ENCODE measurements at regions not wholly inside any gene's neighbourhood (a gene's known extent, or its start where the extent isn't known, plus 50 kb on each side); places are given as distances from the start of the nearest gene placed in this dataset.
"Not testable (repeated sequence)": the region's sequence is repeated elsewhere in the genome, so short reads cannot be mapped to it uniquely, and the experiment has no call there.

DNA sequence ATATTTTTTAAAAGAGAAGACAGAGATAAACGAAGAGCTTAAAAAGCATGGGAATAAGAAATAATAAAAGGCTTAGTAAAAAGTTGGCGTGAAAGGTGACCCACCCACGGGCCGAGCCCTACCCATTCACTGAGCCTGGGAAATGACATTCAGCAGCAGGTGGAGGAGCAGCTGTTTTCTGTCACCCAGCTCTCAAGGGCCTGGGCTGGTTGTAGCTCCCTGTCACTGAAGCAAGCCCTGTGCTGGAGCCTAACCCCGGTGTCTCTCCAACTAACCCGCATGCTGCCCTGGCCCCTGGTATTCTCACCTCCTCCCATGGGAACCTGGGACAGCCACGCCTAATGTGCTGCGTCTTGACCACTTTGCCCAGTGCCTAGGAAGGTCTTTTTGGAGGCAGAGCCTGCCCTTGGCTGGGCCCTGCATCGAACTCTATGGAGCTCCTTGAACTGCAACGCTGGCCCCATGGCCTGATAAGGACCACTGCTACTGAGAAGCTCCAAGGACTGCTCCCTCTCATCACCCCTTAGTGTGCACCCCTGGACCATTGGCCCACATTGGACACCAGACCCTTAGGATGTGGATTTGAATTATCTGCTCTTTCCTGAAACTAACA, 68.8 kb upstream of the IYD start:
- Mint-ChIP-seq H3K27ac (no peak overlapping the region), H3K27me3 (peaks cover 10% of the 10 kb centered on the region), H3K4me1 (peaks cover 15% of the 10 kb centered on the region), H3K9me3 (ENCODE audit: low read depth) (peaks cover 11% of the 10 kb centered on the region), H3K36me3 (peaks cover 3% of the 10 kb centered on the region), H3K4me3 (no peak overlapping the region)
- CTCF ChIA-PET, result interaction anchor here (0.7 to 1.0 kb wide), 2 partner anchors 11 to 226 kb away, joined by 3 read pairs; no protein-coding TSS in a partner anchor
- DNase-seq (no peak), ATAC-seq (no peak)

DNA sequence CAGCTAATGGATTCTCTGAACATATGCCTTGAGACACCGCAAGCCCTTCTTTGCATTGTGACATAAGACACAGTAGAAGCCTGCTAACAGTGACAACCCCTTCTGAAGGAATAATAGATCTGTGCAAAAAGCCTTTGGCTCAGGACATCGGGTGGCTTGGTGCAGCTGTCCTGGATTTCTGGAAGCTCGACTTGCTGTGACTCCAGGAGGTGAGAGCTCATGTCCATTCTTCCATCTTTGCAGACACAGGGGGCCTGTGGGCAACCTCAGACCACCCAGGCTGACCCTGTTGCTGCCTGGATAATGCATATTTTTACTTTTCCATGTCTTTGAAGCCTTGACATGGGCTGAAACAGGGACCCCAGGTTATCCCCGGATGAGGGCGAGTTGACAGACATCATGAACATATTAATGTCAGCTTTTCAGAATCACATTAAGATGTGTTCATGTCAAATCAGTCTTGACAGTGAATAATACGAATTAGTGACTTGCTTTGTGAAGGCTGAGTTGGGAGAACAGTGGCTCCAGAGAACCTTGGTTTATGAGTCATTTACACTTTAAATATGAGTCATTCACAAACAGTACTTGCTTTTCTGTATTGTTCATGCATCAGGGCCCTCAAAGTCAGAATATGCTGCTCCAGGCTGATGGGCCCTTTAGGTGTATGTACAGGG, 66.8 kb upstream of the IYD start:
- Mint-ChIP-seq H3K4me1 (peaks cover 15% of the 10 kb centered on the region), H3K9me3 (ENCODE audit: low read depth) (peaks cover 11% of the 10 kb centered on the region), H3K27me3 (peaks cover 16% of the 10 kb centered on the region), H3K27ac (no peak overlapping the region), H3K4me3 (no peak overlapping the region), H3K36me3 (peaks cover 3% of the 10 kb centered on the region)
- DNase-seq (peak; percentile 50), ATAC-seq (peak; percentile 96)
- CTCF ChIA-PET, result interaction anchor here (1.0 to 1.7 kb wide), 3 partner anchors 9 to 233 kb away, joined by 5 to 7 read pairs (median 6); partner anchors contain the start of gene ULBP3

DNA sequence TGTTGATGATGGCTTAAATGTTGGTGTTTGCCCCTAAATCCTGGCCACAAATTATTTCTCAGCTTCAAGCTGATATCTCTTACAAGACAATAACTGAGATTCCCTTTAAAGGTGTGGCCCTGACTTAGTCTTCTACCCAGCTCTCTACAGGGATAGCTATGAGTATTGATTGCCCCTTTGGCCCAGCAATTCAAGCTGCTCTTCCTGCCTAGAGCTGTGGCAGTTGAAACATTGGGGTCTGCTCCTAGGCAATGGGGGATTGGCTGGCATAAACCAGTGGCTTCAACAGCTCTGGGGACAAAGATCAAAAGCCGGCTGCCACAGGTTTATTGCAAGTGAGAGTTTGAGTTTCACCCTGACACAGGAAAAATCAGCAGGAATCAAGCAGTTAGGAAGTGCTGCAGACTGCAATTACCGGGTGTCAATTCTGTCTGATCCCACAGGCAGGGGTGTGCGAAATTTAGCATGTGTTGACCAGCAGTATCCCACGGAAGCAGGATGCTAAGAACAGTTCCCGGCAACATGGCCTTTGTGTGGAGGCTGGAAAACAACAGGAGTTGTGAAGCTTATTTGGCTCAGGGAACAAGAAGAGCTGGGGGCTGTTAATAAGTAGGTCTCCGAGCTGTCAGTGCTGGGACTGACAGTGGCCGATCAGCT, 66.2 kb upstream of the IYD start:
- H3K4me3 Mint-ChIP-seq, result no peak overlapping the region

GRCh38 chr6:150303256-150303655, 65.6 kb upstream of the IYD start:
- CTCF ChIA-PET, result interaction anchor here (1.5 to 1.7 kb wide), 2 partner anchors 8 to 222 kb away, joined by 6 to 7 read pairs; no protein-coding TSS in a partner anchor
- Mint-ChIP-seq H3K4me3 (no peak overlapping the region), H3K4me1 (peaks cover 15% of the 10 kb centered on the region), H3K27me3 (peaks cover 19% of the 10 kb centered on the region), H3K27ac (no peak overlapping the region), H3K36me3 (no peaks in the 10 kb centered on the region), H3K9me3 (ENCODE audit: low read depth) (peaks cover under 1% of the 10 kb centered on the region)
- DNase-seq (no peak), ATAC-seq (no peak)

More for the DNA sequence above, 66.2 kb upstream of the IYD start:
- DNase-seq (no peak), ATAC-seq (peak; percentile 68)
- Mint-ChIP-seq H3K4me1 (peaks cover 15% of the 10 kb centered on the region), H3K9me3 (ENCODE audit: low read depth) (peaks cover 6% of the 10 kb centered on the region), H3K27me3 (peaks cover 19% of the 10 kb centered on the region), H3K27ac (no peak overlapping the region), H3K36me3 (peaks cover under 1% of the 10 kb centered on the region)
- CTCF ChIA-PET, result interaction anchor here (1.5 to 1.7 kb wide), 2 partner anchors 8 to 222 kb away, joined by 6 to 7 read pairs; no protein-coding TSS in a partner anchor

DNA sequence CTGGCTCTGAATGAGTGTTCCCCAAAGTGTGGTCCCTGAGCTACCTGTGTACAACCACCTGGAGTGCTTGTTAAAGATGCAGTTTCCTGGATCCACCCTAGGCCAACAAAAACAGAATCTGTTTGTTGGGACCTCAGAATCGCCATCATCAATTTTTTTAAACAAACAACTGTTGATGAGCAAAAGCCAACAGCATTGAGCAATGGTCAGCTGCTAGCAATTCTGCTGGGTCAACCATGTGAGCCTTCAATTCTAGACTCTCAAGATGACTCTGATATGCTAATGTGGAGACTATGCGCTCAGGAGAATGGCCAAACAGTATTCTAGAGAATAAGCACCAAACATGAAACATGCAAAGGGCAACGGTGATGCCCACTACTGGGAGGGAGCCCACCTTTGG, 64.4 kb upstream of the IYD start:
- ATAC-seq (no peak), DNase-seq (no peak)
- Mint-ChIP-seq H3K9me3 (ENCODE audit: low read depth) (no peaks in the 10 kb centered on the region), H3K27ac (no peak overlapping the region), H3K27me3 (peaks cover 19% of the 10 kb centered on the region), H3K4me1 (peaks cover 17% of the 10 kb centered on the region), H3K4me3 (no peak overlapping the region), H3K36me3 (no peaks in the 10 kb centered on the region)
- CTCF ChIA-PET, result no interaction called here

DNA sequence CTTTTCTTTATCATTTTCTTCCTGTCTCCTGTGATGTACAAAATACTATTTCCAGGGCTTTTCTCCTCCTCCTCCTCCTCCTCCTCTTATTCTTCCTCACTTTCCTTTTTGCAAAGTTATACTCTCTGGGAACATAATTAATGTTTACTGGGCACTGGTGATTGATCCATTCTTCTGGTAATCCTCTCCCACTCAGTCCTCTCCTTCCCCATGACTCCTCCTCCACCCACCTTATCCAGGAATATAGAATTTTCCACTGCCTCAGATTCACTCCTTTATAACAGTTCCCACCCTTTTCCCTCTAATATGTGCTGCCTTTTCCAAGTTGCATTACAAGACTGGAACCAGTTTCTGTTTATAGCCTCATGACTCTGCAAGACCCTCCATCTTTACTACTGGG, 62.5 kb upstream of the IYD start:
- CTCF ChIA-PET, result interaction anchor here (2.7 kb wide), 1 partner anchor 226 kb away, joined by 6 read pairs; no protein-coding TSS in a partner anchor
- Mint-ChIP-seq H3K9me3 (ENCODE audit: low read depth) (no peaks in the 10 kb centered on the region), H3K27me3 (peaks cover 15% of the 10 kb centered on the region), H3K4me3 (no peak overlapping the region), H3K36me3 (no peaks in the 10 kb centered on the region), H3K4me1 (peaks cover 34% of the 10 kb centered on the region), H3K27ac (no peak overlapping the region)
- DNase-seq (no peak), ATAC-seq (no peak)

- Mint-ChIP-seq H3K27ac (no peak overlapping the region), H3K4me3 (no peak overlapping the region), H3K4me1 (peaks cover 30% of the 10 kb centered on the region), H3K36me3 (no peaks in the 10 kb centered on the region), H3K9me3 (ENCODE audit: low read depth) (no peaks in the 10 kb centered on the region), H3K27me3 (peaks cover 17% of the 10 kb centered on the region)
- CTCF ChIA-PET, result interaction anchor here (2.7 kb wide), 1 partner anchor 227 kb away, joined by 6 read pairs; no protein-coding TSS in a partner anchor
- DNase-seq, result no peak
- ATAC-seq, result no peak
Observed at GRCh38 chr6:150307520-150307919, 61.3 kb upstream of the IYD start.

DNA sequence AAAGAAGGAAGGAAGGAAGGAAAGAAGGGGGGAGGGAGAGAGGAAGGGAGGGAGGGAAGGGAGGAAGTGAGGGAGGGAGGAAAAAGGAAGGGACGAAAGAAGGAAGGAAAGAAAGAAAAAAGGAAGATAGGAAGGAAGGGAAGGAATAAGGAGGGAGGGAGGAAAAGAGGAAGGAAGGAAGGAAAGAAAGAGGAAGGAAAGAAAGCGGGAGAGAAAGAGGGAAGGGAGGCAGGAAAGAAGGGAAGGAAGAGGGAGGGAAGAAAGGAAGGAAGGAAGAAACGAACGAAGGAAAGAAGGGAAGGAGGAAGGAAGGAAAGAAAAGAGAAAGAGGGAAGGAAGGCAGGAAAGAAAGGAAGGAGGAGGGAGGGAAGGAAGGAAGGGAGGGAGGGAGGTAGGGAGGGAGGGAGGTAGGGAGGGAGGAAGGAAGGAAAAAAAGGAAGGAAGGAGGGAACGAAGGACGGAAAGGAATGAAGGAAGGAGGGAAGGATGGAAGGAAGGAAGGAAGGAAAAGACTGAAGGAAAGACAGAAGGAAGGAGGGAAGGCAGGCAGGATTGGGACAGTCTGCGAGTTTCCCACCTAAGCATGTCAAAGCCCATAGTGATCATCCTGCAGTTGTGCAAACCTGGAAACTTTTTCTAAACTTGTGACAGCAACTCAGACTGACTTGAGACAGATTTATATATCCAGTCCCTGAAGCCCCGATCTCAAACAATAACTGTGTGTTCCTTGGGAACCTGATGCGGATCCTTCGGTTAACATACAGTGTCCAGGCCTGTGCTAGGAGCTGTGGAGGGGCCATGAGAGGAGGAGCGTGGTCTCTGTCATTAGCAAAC, 59.8 kb upstream of the IYD start:
- ATAC-seq (no peak), DNase-seq (no peak)
- H3K9me3 Mint-ChIP-seq (ENCODE audit: low read depth), result no peaks in the 10 kb centered on the region
- peaks cover 28% of the 10 kb centered on the region for H3K27me3 Mint-ChIP-seq
- CTCF ChIA-PET, result interaction anchor here (0.6 to 2.7 kb wide), 2 partner anchors 229 to 384 kb away, joined by 4 to 6 read pairs; no protein-coding TSS in a partner anchor
- H3K36me3 Mint-ChIP-seq, result no peaks in the 10 kb centered on the region
- H3K4me3 Mint-ChIP-seq, result no peak overlapping the region
- no peak overlapping the region for H3K27ac Mint-ChIP-seq
- H3K4me1 Mint-ChIP-seq, result peaks cover 25% of the 10 kb centered on the region

DNA sequence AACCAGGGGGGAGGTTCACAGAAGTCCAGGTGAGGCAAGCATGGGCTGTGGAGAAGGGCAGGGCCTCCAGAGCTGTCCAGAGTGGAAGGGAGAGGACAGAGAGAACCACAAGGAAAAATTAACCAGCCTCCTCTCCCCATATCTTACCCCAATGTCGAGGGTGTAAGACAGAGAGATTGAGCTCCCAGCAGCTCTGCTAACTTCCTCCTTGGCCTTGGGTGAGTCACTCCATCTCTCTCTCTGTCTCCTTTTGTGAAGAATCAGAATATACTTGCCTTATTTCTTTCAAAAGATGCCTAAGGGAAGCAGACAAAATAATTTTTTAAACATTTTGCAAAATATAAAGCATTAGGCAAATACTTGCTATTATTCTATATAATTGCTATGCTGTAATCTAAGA, 58.3 kb upstream of the IYD start:
- no peaks in the 10 kb centered on the region for H3K36me3 Mint-ChIP-seq
- H3K4me3 Mint-ChIP-seq, result no peak overlapping the region
- H3K27me3 Mint-ChIP-seq, result peaks cover 32% of the 10 kb centered on the region
- peak overlapping the region; percentile 74 for H3K27ac Mint-ChIP-seq
- DNase-seq (peak; percentile 46), ATAC-seq (peak; percentile 89)
- CTCF ChIA-PET, result interaction anchor here (1.0 to 2.4 kb wide), 4 partner anchors 8 to 240 kb away, joined by 3 to 7 read pairs (median 4); no protein-coding TSS in a partner anchor
- no peaks in the 10 kb centered on the region for H3K9me3 Mint-ChIP-seq (ENCODE audit: low read depth)
- peaks cover 25% of the 10 kb centered on the region for H3K4me1 Mint-ChIP-seq

DNA sequence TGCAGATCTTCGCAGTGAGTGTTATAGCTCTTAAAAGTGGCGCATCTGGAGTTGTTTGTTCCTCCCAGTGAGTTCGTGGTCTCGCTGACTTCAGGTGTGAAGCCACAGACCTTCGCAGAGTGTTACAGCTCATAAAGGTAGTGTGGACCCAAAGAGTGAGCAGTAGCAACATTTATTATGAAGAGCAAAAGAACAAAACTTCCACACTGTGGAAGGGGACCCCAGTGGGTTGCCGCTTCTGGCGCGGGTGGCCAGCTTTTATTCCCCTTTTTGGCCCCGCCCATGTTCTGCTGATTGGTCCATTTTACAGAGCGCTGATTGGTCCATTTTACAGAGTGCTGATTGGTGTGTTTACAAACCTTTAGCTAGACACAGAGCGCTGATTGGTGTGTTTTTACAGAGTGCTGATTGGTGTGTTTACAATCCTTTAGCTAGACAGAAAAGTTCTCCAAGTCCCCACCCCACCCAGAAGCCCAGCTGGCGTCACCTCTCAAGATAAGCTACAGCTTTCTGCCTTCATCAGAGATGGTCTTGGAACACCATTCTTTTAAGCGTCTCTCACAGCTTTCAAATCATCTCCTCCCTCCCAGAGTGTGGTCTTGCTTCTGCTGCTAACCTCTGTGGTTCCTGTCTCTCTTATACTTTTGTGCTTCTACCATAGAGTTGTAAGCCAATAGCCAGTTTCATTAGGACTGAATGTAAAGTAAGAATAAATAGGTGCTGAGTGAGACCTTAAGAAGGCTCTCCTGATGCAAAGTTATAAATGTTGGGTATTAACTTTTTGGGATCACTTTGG, 57.5 kb upstream of the IYD start:
- Mint-ChIP-seq H3K27ac (peak overlapping the region; percentile 75), H3K4me1 (peaks cover 25% of the 10 kb centered on the region), H3K4me3 (peak overlapping the region; percentile 23), H3K27me3 (peaks cover 30% of the 10 kb centered on the region)
- CTCF ChIA-PET, result interaction anchor here (1.0 to 2.4 kb wide), 4 partner anchors 9 to 241 kb away, joined by 3 to 7 read pairs (median 4); no protein-coding TSS in a partner anchor
- not testable (repeated sequence) for H3K36me3 Mint-ChIP-seq; H3K9me3 Mint-ChIP-seq (ENCODE audit: low read depth)
- peak; percentile 67 for ATAC-seq
- peak; percentile 77 for DNase-seq

- no peaks in the 10 kb centered on the region for H3K9me3 Mint-ChIP-seq (ENCODE audit: low read depth)
- H3K4me3 Mint-ChIP-seq, result no peak overlapping the region
- H3K36me3 Mint-ChIP-seq, result no peaks in the 10 kb centered on the region
- DNase-seq (no peak), ATAC-seq (no peak)
- no peak overlapping the region for H3K27ac Mint-ChIP-seq
- H3K4me1 Mint-ChIP-seq, result peaks cover 25% of the 10 kb centered on the region
- CTCF ChIA-PET, result no interaction called here
- peaks cover 26% of the 10 kb centered on the region for H3K27me3 Mint-ChIP-seq
Observed at GRCh38 chr6:150312395-150312794, 56.4 kb upstream of the IYD start.

Measured in activated CD8-positive, alpha-beta memory T cell treated with anti-CD3 and anti-CD28 coated beads, Interleukin-2, amount 10 ng/mL, durations not matched to agents 7 days and 5 days (primary cell).